ENCODE measurements at regions not wholly inside any gene's neighbourhood (a gene's known extent, or its start where the extent isn't known, plus 50 kb on each side); places are given as distances from the start of the nearest gene placed in this dataset.
A peak's percentile ranks its signal among the peaks of the same experiment; 100 is the strongest.

- TF ChIP-seq ZNF512 (CRISPR knock-in tag; IDR thresholded peaks at IDR 0.05; ENCODE audit: borderline replicate concordance) = no peak
- no peak for TF ChIP-seq SMAD4 (CRISPR knock-in tag; IDR thresholded peaks at IDR 0.05)
Measured at GRCh38 chr3:154050766-154051165, 70.4 kb upstream of the ARHGEF26 start (continued).

DNA sequence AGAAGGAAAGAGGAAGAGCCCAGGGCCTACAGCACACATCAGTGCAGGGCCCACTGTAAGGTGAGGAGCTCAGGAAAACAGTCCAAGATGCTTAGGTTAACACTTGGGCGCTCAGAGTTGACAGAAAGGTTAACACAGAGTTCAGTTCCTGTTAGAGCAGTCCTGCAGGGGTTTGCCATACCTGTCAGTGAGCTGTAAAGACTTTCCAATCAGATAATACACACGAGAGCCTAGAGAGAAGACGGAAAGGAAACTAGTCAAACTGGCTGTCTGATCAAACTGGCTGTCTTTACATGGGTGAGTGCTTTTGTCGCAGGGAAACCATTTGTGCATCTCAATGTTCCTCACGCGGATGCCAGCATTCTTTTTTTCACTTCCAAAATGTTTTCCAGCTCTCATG lies 61.4 kb upstream of the ARHGEF26 start:
- Mint-ChIP-seq H3K27me3 (ENCODE audit: low read depth) (no peaks in the 10 kb centered on the region), H3K27ac (no peak overlapping the region), H3K4me1 (peaks cover 35% of the 10 kb centered on the region), H3K9me3 (peaks cover 11% of the 10 kb centered on the region), H3K36me3 (no peaks in the 10 kb centered on the region; the same call in 1 of the 2 replicates), H3K4me3 (no peak overlapping the region)
- DNase-seq (ENCODE audit: low spot score) (no peak), ATAC-seq (peak; percentile 38)
- POLR2A ChIA-PET = no interaction called here
- CTCF ChIA-PET = interaction anchor here (1.2 kb wide), 1 partner anchor 63 kb away, joined by 3 read pairs; no protein-coding TSS in a partner anchor
- TF ChIP-seq KAT7 (CRISPR knock-in tag; IDR thresholded peaks at IDR 0.05; ENCODE audit: borderline replicate concordance) = no peak
- TF ChIP-seq USF1 (CRISPR knock-in tag; IDR thresholded peaks at IDR 0.05) = no peak
- no peak for TF ChIP-seq STAT6 (CRISPR knock-in tag; conservative IDR thresholded peaks at IDR 0.05; ENCODE audit: low read depth)
- TF ChIP-seq AR (CRISPR knock-in tag; IDR thresholded peaks at IDR 0.05) = no peak
- no peak for TF ChIP-seq ESRRA (CRISPR knock-in tag; IDR thresholded peaks at IDR 0.05; ENCODE audit: borderline replicate concordance)
- TF ChIP-seq NR2C2 (CRISPR knock-in tag; IDR thresholded peaks at IDR 0.05) = no peak
- no peak for TF ChIP-seq JUN (CRISPR knock-in tag; IDR thresholded peaks at IDR 0.05)
- no peak for TF ChIP-seq IRF2 (CRISPR knock-in tag; IDR thresholded peaks at IDR 0.05; ENCODE audit: borderline replicate concordance, low read depth)
- TF ChIP-seq MAX (CRISPR knock-in tag; IDR thresholded peaks at IDR 0.05) = no peak
- TF ChIP-seq OVOL2 (CRISPR knock-in tag; IDR thresholded peaks at IDR 0.05; ENCODE audit: borderline replicate concordance) = no peak
- TF ChIP-seq SMAD3 (CRISPR knock-in tag; IDR thresholded peaks at IDR 0.05; ENCODE audit: borderline replicate concordance) = no peak
- TF ChIP-seq PRDM15 (CRISPR knock-in tag; IDR thresholded peaks at IDR 0.05) = no peak
- no peak for TF ChIP-seq CREB1 (CRISPR knock-in tag; IDR thresholded peaks at IDR 0.05)
- TF ChIP-seq CREM (CRISPR knock-in tag; IDR thresholded peaks at IDR 0.05) = no peak
- TF ChIP-seq CBFB (CRISPR knock-in tag; IDR thresholded peaks at IDR 0.05; ENCODE audit: low read depth) = no peak
- no peak for TF ChIP-seq HMGA2 (CRISPR knock-in tag; IDR thresholded peaks at IDR 0.05)

Measured in WTC11 (cell line).